GM11168 (cell line): ENCODE measurements at regions not wholly inside any gene's neighbourhood (a gene's known extent, or its start where the extent isn't known, plus 50 kb on each side); places are given as distances from the start of the nearest gene placed in this dataset.
"Not testable (repeated sequence)": the region's sequence is repeated elsewhere in the genome, so short reads cannot be mapped to it uniquely, and the experiment has no call there.

ENCODE experiments used
- in situ Hi-C: fragments of 300-500 bp; cut with MboI; formaldehyde crosslinking; loops from one replicate; pipeline ENCODE4 v1.12.0; 2022; ENCODE audit warnings: low sequenced_read_pairs; ENCODE audit not compliant: unreplicated experiment

GRCh38 chr22:33144721-33145120 is 86.5 kb upstream of the SYN3 start:
- in situ Hi-C loops = no loop called here

- in situ Hi-C loops = no loop called here
Measured at GRCh38 chr22:33142282-33143055, 84.3 kb upstream of the SYN3 start.

GRCh38 chr22:33139937-33140336 is 81.8 kb upstream of the SYN3 start:
- in situ Hi-C loops = no loop called here

GRCh38 chr22:33138333-33138732 is 80.2 kb upstream of the SYN3 start:
- in situ Hi-C loops = not testable (repeated sequence)

- in situ Hi-C loops = no loop called here
Measured at GRCh38 chr22:33130473-33130872, 72.3 kb upstream of the SYN3 start.

GRCh38 chr22:33129621-33130020 is 71.4 kb upstream of the SYN3 start:
- in situ Hi-C loops = no loop called here

GRCh38 chr22:33126881-33127280 is 68.7 kb upstream of the SYN3 start:
- in situ Hi-C loops = no loop called here

GRCh38 chr22:33124471-33124870 is 66.3 kb upstream of the SYN3 start:
- in situ Hi-C loops = no loop called here

- in situ Hi-C loops = not testable (repeated sequence)
Measured at GRCh38 chr22:33122439-33122838, 64.3 kb upstream of the SYN3 start.

GRCh38 chr22:33119044-33119443 is 60.9 kb upstream of the SYN3 start:
- in situ Hi-C loops = no loop called here

- in situ Hi-C loops = no loop called here
Measured at GRCh38 chr22:33117821-33118220, 59.6 kb upstream of the SYN3 start.

GRCh38 chr22:33116841-33117547 is 58.8 kb upstream of the SYN3 start:
- in situ Hi-C loops = no loop called here

GRCh38 chr22:33114565-33114964 is 56.4 kb upstream of the SYN3 start:
- in situ Hi-C loops = no loop called here

- in situ Hi-C loops = no loop called here
Measured at GRCh38 chr22:33112580-33112979, 54.4 kb upstream of the SYN3 start.

- in situ Hi-C loops = no loop called here
Measured at GRCh38 chr22:33111491-33111890, 53.3 kb upstream of the SYN3 start.

GRCh38 chr22:33110562-33111163 is 52.5 kb upstream of the SYN3 start:
- in situ Hi-C loops = no loop called here

GRCh38 chr22:33109514-33110430 is 51.6 kb upstream of the SYN3 start:
- in situ Hi-C loops = no loop called here

GRCh38 chr22:33108037-33108436 is 49.9 kb upstream of the SYN3 start:
- in situ Hi-C loops = no loop called here
